ENCODE measurements at regions not wholly inside any gene's neighbourhood (a gene's known extent, or its start where the extent isn't known, plus 50 kb on each side); places are given as distances from the start of the nearest gene placed in this dataset.
A peak's percentile ranks its signal among the peaks of the same experiment; 100 is the strongest.

DNA sequence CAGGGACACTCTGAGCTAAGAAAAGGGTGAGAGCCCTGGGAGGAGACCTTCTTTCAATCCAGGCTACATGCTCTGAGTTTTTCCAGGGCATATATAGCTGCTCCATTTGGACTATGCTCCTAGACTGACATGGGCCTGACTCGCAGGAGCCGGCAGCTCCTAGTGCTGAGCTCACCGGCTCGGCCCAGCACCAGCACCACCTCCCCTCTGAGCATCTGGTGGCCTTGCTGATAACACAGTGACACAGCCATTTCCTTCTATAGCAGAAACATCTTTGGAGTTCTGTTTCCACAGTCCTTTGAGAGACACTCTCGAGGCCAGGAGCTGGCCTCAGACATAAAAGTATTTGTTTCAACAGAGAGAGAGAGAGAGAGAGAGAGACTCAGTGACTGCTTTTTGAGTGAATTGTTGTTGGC is 184.9 kb downstream of the TM9SF2 start (continued):
- TF ChIP-seq, protein P1, sequence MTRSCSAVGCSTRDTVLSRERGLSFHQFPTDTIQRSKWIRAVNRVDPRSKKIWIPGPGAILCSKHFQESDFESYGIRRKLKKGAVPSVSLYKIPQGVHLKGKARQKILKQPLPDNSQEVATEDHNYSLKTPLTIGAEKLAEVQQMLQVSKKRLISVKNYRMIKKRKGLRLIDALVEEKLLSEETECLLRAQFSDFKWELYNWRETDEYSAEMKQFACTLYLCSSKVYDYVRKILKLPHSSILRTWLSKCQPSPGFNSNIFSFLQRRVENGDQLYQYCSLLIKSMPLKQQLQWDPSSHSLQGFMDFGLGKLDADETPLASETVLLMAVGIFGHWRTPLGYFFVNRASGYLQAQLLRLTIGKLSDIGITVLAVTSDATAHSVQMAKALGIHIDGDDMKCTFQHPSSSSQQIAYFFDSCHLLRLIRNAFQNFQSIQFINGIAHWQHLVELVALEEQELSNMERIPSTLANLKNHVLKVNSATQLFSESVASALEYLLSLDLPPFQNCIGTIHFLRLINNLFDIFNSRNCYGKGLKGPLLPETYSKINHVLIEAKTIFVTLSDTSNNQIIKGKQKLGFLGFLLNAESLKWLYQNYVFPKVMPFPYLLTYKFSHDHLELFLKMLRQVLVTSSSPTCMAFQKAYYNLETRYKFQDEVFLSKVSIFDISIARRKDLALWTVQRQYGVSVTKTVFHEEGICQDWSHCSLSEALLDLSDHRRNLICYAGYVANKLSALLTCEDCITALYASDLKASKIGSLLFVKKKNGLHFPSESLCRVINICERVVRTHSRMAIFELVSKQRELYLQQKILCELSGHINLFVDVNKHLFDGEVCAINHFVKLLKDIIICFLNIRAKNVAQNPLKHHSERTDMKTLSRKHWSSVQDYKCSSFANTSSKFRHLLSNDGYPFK (CRISPR knock-in tag; IDR thresholded peaks at IDR 0.05; ENCODE audit: borderline replicate concordance): no peak
- TF ChIP-seq ZNF556 (CRISPR knock-in tag; IDR thresholded peaks at IDR 0.05; ENCODE audit: borderline replicate concordance) (no peak), THAP11 (CRISPR knock-in tag; IDR thresholded peaks at IDR 0.05) (no peak), ZSCAN21 (CRISPR knock-in tag; IDR thresholded peaks at IDR 0.05; ENCODE audit: borderline replicate concordance) (no peak), PHF5A (CRISPR knock-in tag; IDR thresholded peaks at IDR 0.05; ENCODE audit: low read depth, unreplicated experiment) (no peak), ZNF44 (CRISPR knock-in tag; IDR thresholded peaks at IDR 0.05) (no peak), ZNF589 (CRISPR knock-in tag; conservative IDR thresholded peaks at IDR 0.05) (no peak), ZFY (CRISPR knock-in tag; IDR thresholded peaks at IDR 0.05) (peak; percentile 20; the same call in 1 of the 2 replicates)
- TF ChIP-seq, protein P2, sequence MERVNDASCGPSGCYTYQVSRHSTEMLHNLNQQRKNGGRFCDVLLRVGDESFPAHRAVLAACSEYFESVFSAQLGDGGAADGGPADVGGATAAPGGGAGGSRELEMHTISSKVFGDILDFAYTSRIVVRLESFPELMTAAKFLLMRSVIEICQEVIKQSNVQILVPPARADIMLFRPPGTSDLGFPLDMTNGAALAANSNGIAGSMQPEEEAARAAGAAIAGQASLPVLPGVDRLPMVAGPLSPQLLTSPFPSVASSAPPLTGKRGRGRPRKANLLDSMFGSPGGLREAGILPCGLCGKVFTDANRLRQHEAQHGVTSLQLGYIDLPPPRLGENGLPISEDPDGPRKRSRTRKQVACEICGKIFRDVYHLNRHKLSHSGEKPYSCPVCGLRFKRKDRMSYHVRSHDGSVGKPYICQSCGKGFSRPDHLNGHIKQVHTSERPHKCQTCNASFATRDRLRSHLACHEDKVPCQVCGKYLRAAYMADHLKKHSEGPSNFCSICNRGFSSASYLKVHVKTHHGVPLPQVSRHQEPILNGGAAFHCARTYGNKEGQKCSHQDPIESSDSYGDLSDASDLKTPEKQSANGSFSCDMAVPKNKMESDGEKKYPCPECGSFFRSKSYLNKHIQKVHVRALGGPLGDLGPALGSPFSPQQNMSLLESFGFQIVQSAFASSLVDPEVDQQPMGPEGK (CRISPR knock-in tag; IDR thresholded peaks at IDR 0.05): no peak
- TF ChIP-seq, protein P3, sequence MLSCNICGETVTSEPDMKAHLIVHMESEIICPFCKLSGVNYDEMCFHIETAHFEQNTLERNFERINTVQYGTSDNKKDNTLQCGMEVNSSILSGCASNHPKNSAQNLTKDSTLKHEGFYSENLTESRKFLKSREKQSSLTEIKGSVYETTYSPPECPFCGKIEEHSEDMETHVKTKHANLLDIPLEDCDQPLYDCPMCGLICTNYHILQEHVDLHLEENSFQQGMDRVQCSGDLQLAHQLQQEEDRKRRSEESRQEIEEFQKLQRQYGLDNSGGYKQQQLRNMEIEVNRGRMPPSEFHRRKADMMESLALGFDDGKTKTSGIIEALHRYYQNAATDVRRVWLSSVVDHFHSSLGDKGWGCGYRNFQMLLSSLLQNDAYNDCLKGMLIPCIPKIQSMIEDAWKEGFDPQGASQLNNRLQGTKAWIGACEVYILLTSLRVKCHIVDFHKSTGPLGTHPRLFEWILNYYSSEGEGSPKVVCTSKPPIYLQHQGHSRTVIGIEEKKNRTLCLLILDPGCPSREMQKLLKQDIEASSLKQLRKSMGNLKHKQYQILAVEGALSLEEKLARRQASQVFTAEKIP (CRISPR knock-in tag; IDR thresholded peaks at IDR 0.05; ENCODE audit: borderline replicate concordance): no peak
- TF ChIP-seq, protein P4, sequence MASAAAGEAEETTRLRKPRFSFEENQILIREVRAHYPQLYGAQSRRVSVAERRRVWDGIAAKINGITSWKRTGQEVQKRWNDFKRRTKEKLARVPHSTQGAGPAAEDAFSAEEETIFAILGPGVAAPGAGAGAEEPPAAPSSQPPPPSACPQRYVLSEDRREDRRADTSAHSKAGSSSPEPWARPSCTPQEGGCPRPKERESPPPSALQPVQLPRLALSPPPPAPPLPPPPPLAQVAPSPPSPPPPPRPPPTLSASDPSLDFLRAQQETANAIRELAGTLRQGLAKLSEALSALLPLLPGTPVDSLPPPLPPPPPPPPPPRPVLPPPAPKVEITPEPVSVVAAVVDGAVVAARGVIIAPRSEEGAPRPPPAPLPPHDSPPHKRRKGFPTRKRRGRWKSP (CRISPR knock-in tag; IDR thresholded peaks at IDR 0.05): no peak
- TF ChIP-seq, protein P5, sequence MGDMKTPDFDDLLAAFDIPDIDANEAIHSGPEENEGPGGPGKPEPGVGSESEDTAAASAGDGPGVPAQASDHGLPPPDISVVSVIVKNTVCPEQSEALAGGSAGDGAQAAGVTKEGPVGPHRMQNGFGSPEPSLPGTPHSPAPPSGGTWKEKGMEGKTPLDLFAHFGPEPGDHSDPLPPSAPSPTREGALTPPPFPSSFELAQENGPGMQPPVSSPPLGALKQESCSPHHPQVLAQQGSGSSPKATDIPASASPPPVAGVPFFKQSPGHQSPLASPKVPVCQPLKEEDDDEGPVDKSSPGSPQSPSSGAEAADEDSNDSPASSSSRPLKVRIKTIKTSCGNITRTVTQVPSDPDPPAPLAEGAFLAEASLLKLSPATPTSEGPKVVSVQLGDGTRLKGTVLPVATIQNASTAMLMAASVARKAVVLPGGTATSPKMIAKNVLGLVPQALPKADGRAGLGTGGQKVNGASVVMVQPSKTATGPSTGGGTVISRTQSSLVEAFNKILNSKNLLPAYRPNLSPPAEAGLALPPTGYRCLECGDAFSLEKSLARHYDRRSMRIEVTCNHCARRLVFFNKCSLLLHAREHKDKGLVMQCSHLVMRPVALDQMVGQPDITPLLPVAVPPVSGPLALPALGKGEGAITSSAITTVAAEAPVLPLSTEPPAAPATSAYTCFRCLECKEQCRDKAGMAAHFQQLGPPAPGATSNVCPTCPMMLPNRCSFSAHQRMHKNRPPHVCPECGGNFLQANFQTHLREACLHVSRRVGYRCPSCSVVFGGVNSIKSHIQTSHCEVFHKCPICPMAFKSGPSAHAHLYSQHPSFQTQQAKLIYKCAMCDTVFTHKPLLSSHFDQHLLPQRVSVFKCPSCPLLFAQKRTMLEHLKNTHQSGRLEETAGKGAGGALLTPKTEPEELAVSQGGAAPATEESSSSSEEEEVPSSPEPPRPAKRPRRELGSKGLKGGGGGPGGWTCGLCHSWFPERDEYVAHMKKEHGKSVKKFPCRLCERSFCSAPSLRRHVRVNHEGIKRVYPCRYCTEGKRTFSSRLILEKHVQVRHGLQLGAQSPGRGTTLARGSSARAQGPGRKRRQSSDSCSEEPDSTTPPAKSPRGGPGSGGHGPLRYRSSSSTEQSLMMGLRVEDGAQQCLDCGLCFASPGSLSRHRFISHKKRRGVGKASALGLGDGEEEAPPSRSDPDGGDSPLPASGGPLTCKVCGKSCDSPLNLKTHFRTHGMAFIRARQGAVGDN (CRISPR knock-in tag; IDR thresholded peaks at IDR 0.05): peak; percentile 51; the same call in 1 of the 2 replicates
- TF ChIP-seq, protein P6, sequence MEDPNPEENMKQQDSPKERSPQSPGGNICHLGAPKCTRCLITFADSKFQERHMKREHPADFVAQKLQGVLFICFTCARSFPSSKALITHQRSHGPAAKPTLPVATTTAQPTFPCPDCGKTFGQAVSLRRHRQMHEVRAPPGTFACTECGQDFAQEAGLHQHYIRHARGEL (CRISPR knock-in tag; IDR thresholded peaks at IDR 0.05): no peak
- TF ChIP-seq, protein P7, sequence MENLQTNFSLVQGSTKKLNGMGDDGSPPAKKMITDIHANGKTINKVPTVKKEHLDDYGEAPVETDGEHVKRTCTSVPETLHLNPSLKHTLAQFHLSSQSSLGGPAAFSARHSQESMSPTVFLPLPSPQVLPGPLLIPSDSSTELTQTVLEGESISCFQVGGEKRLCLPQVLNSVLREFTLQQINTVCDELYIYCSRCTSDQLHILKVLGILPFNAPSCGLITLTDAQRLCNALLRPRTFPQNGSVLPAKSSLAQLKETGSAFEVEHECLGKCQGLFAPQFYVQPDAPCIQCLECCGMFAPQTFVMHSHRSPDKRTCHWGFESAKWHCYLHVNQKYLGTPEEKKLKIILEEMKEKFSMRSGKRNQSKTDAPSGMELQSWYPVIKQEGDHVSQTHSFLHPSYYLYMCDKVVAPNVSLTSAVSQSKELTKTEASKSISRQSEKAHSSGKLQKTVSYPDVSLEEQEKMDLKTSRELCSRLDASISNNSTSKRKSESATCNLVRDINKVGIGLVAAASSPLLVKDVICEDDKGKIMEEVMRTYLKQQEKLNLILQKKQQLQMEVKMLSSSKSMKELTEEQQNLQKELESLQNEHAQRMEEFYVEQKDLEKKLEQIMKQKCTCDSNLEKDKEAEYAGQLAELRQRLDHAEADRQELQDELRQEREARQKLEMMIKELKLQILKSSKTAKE (CRISPR knock-in tag; IDR thresholded peaks at IDR 0.05; ENCODE audit: borderline replicate concordance): no peak
